SK-N-SH treated with all-trans-retinoic acid at 6 μM for 48 hours (cell line): ENCODE measurements at regions not wholly inside any gene's neighbourhood (a gene's known extent, or its start where the extent isn't known, plus 50 kb on each side); places are given as distances from the start of the nearest gene placed in this dataset.

Experiments
- ATAC-seq: fragments of 200-7000 bp; cut with Tn5 transposase; 3 replicates; pipeline ENCODE4 v1.9.1; 2020; ENCODE audit warnings: mild to moderate bottlenecking, moderate library complexity
- ARNTL ChIP-seq: fragments of 450-650 bp; formaldehyde crosslinking; IDR thresholded peaks from 2 replicates; pipeline ENCODE4 v1.5.0; 2020; ENCODE audit warnings: low read depth, mild to moderate bottlenecking, moderate library complexity, borderline replicate concordance
- BACH2 ChIP-seq: fragments of 250-450 bp; sonication (Bioruptor Pico); IDR thresholded peaks from 2 replicates; pipeline ENCODE4 v1.9.0; 2021; ENCODE audit warnings: mild to moderate bottlenecking, borderline replicate concordance
- CREB5 ChIP-seq: fragments of 250-450 bp; sonication (Bioruptor Pico); IDR thresholded peaks from 2 replicates; pipeline ENCODE4 v1.5.1; 2020; ENCODE audit warnings: low read depth, mild to moderate bottlenecking, moderate library complexity
- CSDC2 ChIP-seq: fragments of 250-450 bp; sonication (Bioruptor Pico); IDR thresholded peaks from 2 replicates; pipeline ENCODE4 v1.5.0; 2020; ENCODE audit warnings: mild to moderate bottlenecking, moderate library complexity
- ESRRG ChIP-seq: fragments of 250-450 bp; sonication (Bioruptor Pico); IDR thresholded peaks from 2 replicates; pipeline ENCODE4 v1.6.1; 2021; ENCODE audit warnings: mild to moderate bottlenecking
- GLIS3 ChIP-seq: fragments of 250-450 bp; sonication (Bioruptor Pico); IDR thresholded peaks from 2 replicates; pipeline ENCODE4 v1.5.0; 2020; ENCODE audit warnings: mild to moderate bottlenecking, moderate library complexity
- ISL1 ChIP-seq: fragments of 250-450 bp; sonication (Bioruptor Pico); IDR thresholded peaks from 2 replicates; pipeline ENCODE4 v2.1.2; 2022; ENCODE audit warnings: mild to moderate bottlenecking, moderate library complexity
- OSR1 ChIP-seq: fragments of 250-450 bp; sonication (Bioruptor Pico); IDR thresholded peaks from 2 replicates; pipeline ENCODE4 v1.8.0; 2022; ENCODE audit warnings: moderate library complexity, mild to moderate bottlenecking, inconsistent platforms
- PPARA ChIP-seq: fragments of 250-450 bp; sonication (Bioruptor Pico); IDR thresholded peaks from 2 replicates; pipeline ENCODE4 v1.5.0; 2020; ENCODE audit warnings: mild to moderate bottlenecking, borderline replicate concordance
- RARB ChIP-seq: fragments of 250-450 bp; sonication (Bioruptor Pico); IDR thresholded peaks from 2 replicates; pipeline ENCODE4 v1.8.0; 2021; ENCODE audit warnings: mild to moderate bottlenecking, moderate library complexity
- TCF4 ChIP-seq: fragments of 250-450 bp; sonication (Bioruptor Pico); IDR thresholded peaks from 2 replicates; pipeline ENCODE4 v1.8.0; 2021; ENCODE audit warnings: mild to moderate bottlenecking, moderate library complexity, borderline replicate concordance
- TOX ChIP-seq: fragments of 250-450 bp; sonication (Bioruptor Pico); IDR thresholded peaks from 2 replicates; pipeline ENCODE4 v1.8.0; 2021; ENCODE audit warnings: mild to moderate bottlenecking, moderate library complexity, borderline replicate concordance
- TSHZ2 ChIP-seq: fragments of 250-450 bp; sonication (Bioruptor Pico); IDR thresholded peaks from 2 replicates; pipeline ENCODE4 v1.5.0; 2020; ENCODE audit warnings: mild to moderate bottlenecking, moderate library complexity
- ZC3H10 ChIP-seq: fragments of 250-450 bp; sonication (Bioruptor Pico); IDR thresholded peaks from 2 replicates; pipeline ENCODE4 v1.5.1; 2021; ENCODE audit warnings: mild to moderate bottlenecking, moderate library complexity
- ZFP3 ChIP-seq: fragments of 250-450 bp; sonication (Bioruptor Pico); IDR thresholded peaks from 2 replicates; pipeline ENCODE4 v1.5.0; 2020; ENCODE audit warnings: mild to moderate bottlenecking, moderate library complexity
- ZFP30 ChIP-seq: fragments of 450-650 bp; formaldehyde crosslinking; IDR thresholded peaks from 2 replicates; pipeline ENCODE4 v1.5.0; 2022; ENCODE audit warnings: mild to moderate bottlenecking, moderate library complexity
- ZNF70 ChIP-seq: fragments of 450-650 bp; formaldehyde crosslinking; IDR thresholded peaks from 2 replicates; pipeline ENCODE4 v1.5.0; 2020; ENCODE audit warnings: mild to moderate bottlenecking, moderate library complexity
- ZNF8 ChIP-seq: fragments of 450-650 bp; formaldehyde crosslinking; IDR thresholded peaks from 2 replicates; pipeline ENCODE4 v1.5.0; 2020; ENCODE audit warnings: mild to moderate bottlenecking, moderate library complexity
- TF ChIP-seq, protein P1 (sequence below): fragments of 250-450 bp; sonication (Bioruptor Pico); IDR thresholded peaks from 2 replicates; pipeline ENCODE4 v1.8.0; 2020; ENCODE audit warnings: mild to moderate bottlenecking, moderate library complexity, borderline replicate concordance
- TF ChIP-seq, protein P2 (sequence below): fragments of 250-450 bp; sonication (Bioruptor Pico); IDR thresholded peaks from 2 replicates; pipeline ENCODE4 v1.5.1; 2021; ENCODE audit warnings: mild to moderate bottlenecking, moderate library complexity
- TF ChIP-seq, protein P3 (sequence below): fragments of 250-450 bp; sonication (Bioruptor Pico); IDR thresholded peaks from 2 replicates; pipeline ENCODE4 v1.8.0; 2021; ENCODE audit warnings: low read depth, mild to moderate bottlenecking, moderate library complexity, borderline replicate concordance

DNA sequence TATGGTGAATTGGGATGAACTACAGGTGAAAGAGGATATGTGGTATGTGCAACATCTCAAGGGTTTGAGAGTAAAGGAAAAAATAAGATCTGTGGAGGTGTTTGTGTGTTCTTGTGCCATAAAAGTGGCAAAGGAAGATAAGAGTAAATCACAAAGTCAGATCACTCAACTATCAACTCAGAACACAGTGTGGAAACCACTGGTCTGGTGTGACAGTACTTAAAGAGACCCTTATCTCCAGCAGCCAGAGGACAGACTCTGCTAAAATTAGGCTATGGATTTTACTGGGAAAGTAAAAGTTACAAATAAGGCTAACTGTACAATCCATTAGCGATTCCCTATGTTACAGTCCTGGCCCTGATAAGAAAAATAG, 54.0 kb upstream of the PRDM8 start:
- TF ChIP-seq ISL1 (CRISPR knock-in tag) (no peak), ESRRG (CRISPR knock-in tag) (no peak), ZC3H10 (CRISPR knock-in tag) (no peak), ZNF8 (no peak)
- ATAC-seq, result no peak

DNA sequence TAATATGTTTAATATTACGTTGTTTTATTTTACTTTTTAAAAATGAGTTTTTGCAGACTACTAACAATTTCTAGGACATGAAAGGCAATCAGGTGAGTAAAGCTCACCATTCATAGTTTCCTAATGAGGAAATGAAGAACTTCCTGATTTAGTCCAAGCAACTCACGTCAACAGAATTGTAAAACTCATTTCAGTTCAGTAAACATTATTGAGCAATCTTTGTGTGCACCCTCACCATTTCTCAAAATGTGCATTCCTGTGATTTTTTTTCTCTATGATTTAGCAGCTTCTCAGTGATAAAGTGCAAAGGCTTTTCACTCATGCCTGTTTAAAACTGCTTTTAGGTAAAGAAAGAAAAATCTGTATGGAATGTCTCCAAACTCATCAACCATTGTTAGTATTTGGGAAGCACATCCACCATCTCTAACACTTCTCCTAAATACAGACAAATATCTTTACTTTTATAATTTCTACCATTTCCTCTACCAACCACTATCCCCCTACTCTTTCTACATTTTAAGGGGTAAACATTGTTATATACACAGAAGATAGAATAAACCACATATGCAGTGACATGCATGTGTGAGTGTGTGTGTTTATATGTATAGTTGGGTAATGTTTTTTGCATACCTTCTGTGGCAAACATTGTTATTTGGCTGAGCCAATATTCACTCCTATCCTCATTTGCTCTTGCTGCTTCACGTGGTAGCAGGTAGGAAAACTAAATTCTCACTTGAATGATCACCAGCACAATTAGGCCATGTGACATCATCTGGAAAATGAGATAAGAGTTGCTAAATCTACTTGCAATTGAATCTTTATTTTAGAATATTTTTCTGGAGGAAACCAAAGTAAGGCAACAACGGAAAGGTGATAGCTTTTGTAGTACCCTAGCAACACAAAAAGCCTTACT, 54.7 kb upstream of the PRDM8 start:
- TF ChIP-seq TCF4, result no peak
- no peak for TF ChIP-seq ISL1 (CRISPR knock-in tag)
- TF ChIP-seq TOX, result no peak
- TF ChIP-seq ZNF8, result no peak
- TF ChIP-seq CSDC2 (CRISPR knock-in tag), result no peak
- TF ChIP-seq ZNF70 (CRISPR knock-in tag), result no peak
- no peak for TF ChIP-seq OSR1 (CRISPR knock-in tag)
- TF ChIP-seq, protein P1, sequence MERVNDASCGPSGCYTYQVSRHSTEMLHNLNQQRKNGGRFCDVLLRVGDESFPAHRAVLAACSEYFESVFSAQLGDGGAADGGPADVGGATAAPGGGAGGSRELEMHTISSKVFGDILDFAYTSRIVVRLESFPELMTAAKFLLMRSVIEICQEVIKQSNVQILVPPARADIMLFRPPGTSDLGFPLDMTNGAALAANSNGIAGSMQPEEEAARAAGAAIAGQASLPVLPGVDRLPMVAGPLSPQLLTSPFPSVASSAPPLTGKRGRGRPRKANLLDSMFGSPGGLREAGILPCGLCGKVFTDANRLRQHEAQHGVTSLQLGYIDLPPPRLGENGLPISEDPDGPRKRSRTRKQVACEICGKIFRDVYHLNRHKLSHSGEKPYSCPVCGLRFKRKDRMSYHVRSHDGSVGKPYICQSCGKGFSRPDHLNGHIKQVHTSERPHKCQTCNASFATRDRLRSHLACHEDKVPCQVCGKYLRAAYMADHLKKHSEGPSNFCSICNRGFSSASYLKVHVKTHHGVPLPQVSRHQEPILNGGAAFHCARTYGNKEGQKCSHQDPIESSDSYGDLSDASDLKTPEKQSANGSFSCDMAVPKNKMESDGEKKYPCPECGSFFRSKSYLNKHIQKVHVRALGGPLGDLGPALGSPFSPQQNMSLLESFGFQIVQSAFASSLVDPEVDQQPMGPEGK (CRISPR knock-in tag), result no peak
- no peak for TF ChIP-seq ZC3H10 (CRISPR knock-in tag)
- TF ChIP-seq GLIS3 (CRISPR knock-in tag), result no peak
- TF ChIP-seq, protein P2, sequence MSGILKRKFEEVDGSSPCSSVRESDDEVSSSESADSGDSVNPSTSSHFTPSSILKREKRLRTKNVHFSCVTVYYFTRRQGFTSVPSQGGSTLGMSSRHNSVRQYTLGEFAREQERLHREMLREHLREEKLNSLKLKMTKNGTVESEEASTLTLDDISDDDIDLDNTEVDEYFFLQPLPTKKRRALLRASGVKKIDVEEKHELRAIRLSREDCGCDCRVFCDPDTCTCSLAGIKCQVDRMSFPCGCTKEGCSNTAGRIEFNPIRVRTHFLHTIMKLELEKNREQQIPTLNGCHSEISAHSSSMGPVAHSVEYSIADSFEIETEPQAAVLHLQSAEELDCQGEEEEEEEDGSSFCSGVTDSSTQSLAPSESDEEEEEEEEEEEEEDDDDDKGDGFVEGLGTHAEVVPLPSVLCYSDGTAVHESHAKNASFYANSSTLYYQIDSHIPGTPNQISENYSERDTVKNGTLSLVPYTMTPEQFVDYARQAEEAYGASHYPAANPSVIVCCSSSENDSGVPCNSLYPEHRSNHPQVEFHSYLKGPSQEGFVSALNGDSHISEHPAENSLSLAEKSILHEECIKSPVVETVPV (CRISPR knock-in tag), result no peak
- no peak for TF ChIP-seq PPARA
- TF ChIP-seq, protein P3, sequence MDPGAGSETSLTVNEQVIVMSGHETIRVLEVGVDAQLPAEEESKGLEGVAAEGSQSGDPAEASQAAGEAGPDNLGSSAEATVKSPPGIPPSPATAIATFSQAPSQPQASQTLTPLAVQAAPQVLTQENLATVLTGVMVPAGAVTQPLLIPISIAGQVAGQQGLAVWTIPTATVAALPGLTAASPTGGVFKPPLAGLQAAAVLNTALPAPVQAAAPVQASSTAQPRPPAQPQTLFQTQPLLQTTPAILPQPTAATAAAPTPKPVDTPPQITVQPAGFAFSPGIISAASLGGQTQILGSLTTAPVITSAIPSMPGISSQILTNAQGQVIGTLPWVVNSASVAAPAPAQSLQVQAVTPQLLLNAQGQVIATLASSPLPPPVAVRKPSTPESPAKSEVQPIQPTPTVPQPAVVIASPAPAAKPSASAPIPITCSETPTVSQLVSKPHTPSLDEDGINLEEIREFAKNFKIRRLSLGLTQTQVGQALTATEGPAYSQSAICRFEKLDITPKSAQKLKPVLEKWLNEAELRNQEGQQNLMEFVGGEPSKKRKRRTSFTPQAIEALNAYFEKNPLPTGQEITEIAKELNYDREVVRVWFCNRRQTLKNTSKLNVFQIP (CRISPR knock-in tag), result no peak
- TF ChIP-seq CREB5, result no peak
- no peak for TF ChIP-seq ESRRG (CRISPR knock-in tag)
- no peak for TF ChIP-seq ARNTL (CRISPR knock-in tag)

DNA sequence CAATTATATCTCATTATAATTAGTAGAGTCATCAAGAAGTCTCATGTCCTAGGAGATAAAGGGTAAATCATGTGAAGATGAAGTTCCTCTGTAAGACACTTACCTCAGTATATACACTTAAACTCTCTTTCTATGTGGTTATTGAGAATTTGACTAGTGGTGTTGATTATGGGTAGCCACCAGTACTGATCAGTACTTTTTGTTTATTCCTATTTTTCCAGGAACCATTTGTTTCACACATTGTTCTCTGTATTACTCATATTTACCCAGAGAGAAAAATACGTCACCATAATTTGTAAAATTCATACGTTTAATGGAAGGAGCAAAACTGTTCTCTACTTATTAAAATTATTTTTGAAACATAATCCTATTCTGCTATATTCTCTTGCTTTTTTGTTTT, 55.8 kb upstream of the PRDM8 start:
- no peak for TF ChIP-seq PPARA
- TF ChIP-seq TCF4, result no peak
- no peak for TF ChIP-seq ISL1 (CRISPR knock-in tag)
- no peak for TF ChIP-seq OSR1 (CRISPR knock-in tag)
- no peak for TF ChIP-seq ZNF8
- TF ChIP-seq RARB, result no peak
- ATAC-seq, result no peak

More for the DNA sequence above, 54.7 kb upstream of the PRDM8 start:
- ATAC-seq, result no peak

DNA sequence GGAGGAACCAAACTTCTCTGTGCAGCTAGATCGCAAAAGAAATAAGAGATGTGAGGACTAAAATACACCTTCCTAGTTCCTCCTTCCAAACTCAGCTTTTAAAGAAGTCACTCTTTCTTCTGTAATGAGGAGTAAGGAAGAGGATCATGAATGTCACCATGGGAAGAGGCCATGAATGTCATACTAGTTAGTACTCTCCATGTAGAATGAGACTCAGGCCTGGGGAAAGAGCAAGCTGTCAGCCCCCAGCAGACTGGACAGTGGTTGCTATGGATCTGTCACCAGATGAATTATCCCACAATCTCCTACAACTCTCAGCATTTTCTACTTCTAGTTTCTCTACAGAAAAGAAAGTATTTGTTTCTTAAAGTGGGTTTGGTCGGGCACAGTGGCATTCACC, 57.1 kb upstream of the PRDM8 start:
- TF ChIP-seq, protein P1 (CRISPR knock-in tag), result no peak
- no peak for TF ChIP-seq ARNTL (CRISPR knock-in tag)
- no peak for TF ChIP-seq TOX
- no peak for TF ChIP-seq CREB5
- no peak for TF ChIP-seq BACH2 (CRISPR knock-in tag)
- no peak for TF ChIP-seq CSDC2 (CRISPR knock-in tag)
- no peak for TF ChIP-seq ZNF8
- TF ChIP-seq OSR1 (CRISPR knock-in tag), result no peak
- no peak for TF ChIP-seq ISL1 (CRISPR knock-in tag)
- no peak for TF ChIP-seq ZNF70 (CRISPR knock-in tag)
- no peak for TF ChIP-seq ZFP30 (CRISPR knock-in tag)
- TF ChIP-seq ZFP3 (CRISPR knock-in tag), result no peak
- no peak for TF ChIP-seq ZC3H10 (CRISPR knock-in tag)
- no peak for TF ChIP-seq TSHZ2 (CRISPR knock-in tag)
- ATAC-seq, result no peak
